Activated CD8-positive, alpha-beta T cell treated with anti-CD3 and anti-CD28 coated beads, Interleukin-2, amount 10 ng/mL, durations not matched to agents 7 days and 5 days (primary cell): ENCODE measurements at regions not wholly inside any gene's neighbourhood (a gene's known extent, or its start where the extent isn't known, plus 50 kb on each side); places are given as distances from the start of the nearest gene placed in this dataset.

Experiments
- ATAC-seq: fragments of 150-1000 bp; cut with Tn5 transposase; one replicate; pipeline ENCODE4 v1.10.0; 2021; ENCODE audit warnings: moderate library complexity
- CTCF ChIA-PET: fragments of 350-600 bp; sonication (Branson Sonifier 250); formaldehyde crosslinking; loops from one replicate; lab custom pipeline; 2021; ENCODE audit warnings: antibody characterized with exemption; lab: Charles Lee
- POLR2A ChIA-PET: fragments of 350-600 bp; sonication (Branson Sonifier 250); formaldehyde crosslinking; loops from one replicate; lab custom pipeline; 2021; ENCODE audit warnings: antibody characterized with exemption; lab: Charles Lee
- DNase-seq: peaks from one replicate; pipeline ENCODE4 v3.0.0-alpha.2; 2020
- H3K27ac Mint-ChIP-seq: one replicate; pipeline ENCODE4 v1.8.0; 2021; ENCODE audit warnings: mild to moderate bottlenecking, mixed read lengths
- H3K27me3 Mint-ChIP-seq: one replicate; pipeline ENCODE4 v1.8.0; 2021; ENCODE audit warnings: low read depth, mixed read lengths
- H3K36me3 Mint-ChIP-seq: one replicate; pipeline ENCODE4 v1.8.0; 2021; ENCODE audit warnings: low read depth, mixed read lengths
- H3K4me1 Mint-ChIP-seq: one replicate; pipeline ENCODE4 v1.8.0; 2021; ENCODE audit warnings: low read depth, mixed read lengths
- H3K4me3 Mint-ChIP-seq: one replicate; pipeline ENCODE4 v1.8.0; 2021; ENCODE audit warnings: mild to moderate bottlenecking, mixed read lengths
- H3K9me3 Mint-ChIP-seq: one replicate; pipeline ENCODE4 v1.8.0; 2022; ENCODE audit warnings: mixed read lengths; ENCODE audit not compliant: insufficient read depth

GRCh38 chr20:2203436-2203835, 92.4 kb upstream of the TGM3 start:
- DNase-seq = no peak
- Mint-ChIP-seq H3K4me1 (no peaks in the 10 kb centered on the region), H3K27me3 (peaks cover 27% of the 10 kb centered on the region), H3K9me3 (no peaks in the 10 kb centered on the region), H3K4me3 (no peak overlapping the region), H3K27ac (no peak overlapping the region), H3K36me3 (no peaks in the 10 kb centered on the region)
- ChIA-PET POLR2A (no interaction called here), CTCF (no interaction called here)
- no peak for ATAC-seq

- ChIA-PET CTCF (no interaction called here), POLR2A (no interaction called here)
- Mint-ChIP-seq H3K4me3 (no peak overlapping the region), H3K27me3 (peaks cover 32% of the 10 kb centered on the region), H3K4me1 (no peaks in the 10 kb centered on the region), H3K27ac (no peak overlapping the region), H3K36me3 (no peaks in the 10 kb centered on the region), H3K9me3 (no peaks in the 10 kb centered on the region)
- DNase-seq (no peak), ATAC-seq (no peak)
Measured at GRCh38 chr20:2204021-2204420, 91.8 kb upstream of the TGM3 start.

GRCh38 chr20:2206957-2207769, 88.6 kb upstream of the TGM3 start:
- Mint-ChIP-seq H3K9me3 (no peaks in the 10 kb centered on the region), H3K4me3 (peak overlapping the region; percentile 66), H3K27me3 (peaks cover 32% of the 10 kb centered on the region), H3K36me3 (no peaks in the 10 kb centered on the region), H3K4me1 (no peaks in the 10 kb centered on the region), H3K27ac (no peak overlapping the region)
- DNase-seq (peak; percentile 62), ATAC-seq (peak; percentile 87)
- ChIA-PET CTCF (interaction anchor here (0.6 to 3.8 kb wide), 27 partner anchors 9 to 264 kb away, joined by 3 to 33 read pairs (median 3); partner anchors contain the start of gene SNRPB), POLR2A (no interaction called here)

- H3K4me1 Mint-ChIP-seq = no peaks in the 10 kb centered on the region
- H3K4me3 Mint-ChIP-seq = peak overlapping the region; percentile 66
- H3K27me3 Mint-ChIP-seq = peaks cover 33% of the 10 kb centered on the region
- CTCF ChIA-PET = interaction anchor here (0.6 to 3.8 kb wide), 27 partner anchors 9 to 263 kb away, joined by 3 to 33 read pairs (median 3); partner anchors contain the start of gene SNRPB
- no peaks in the 10 kb centered on the region for H3K36me3 Mint-ChIP-seq
- no peaks in the 10 kb centered on the region for H3K9me3 Mint-ChIP-seq
- POLR2A ChIA-PET = no interaction called here
- ATAC-seq (no peak), DNase-seq (no peak)
- no peak overlapping the region for H3K27ac Mint-ChIP-seq
Measured at GRCh38 chr20:2207770-2208097, 88.1 kb upstream of the TGM3 start.

- ATAC-seq (no peak), DNase-seq (no peak)
- POLR2A ChIA-PET = no interaction called here
- CTCF ChIA-PET = interaction anchor here (1.1 to 3.8 kb wide), 4 partner anchors 12 to 243 kb away, joined by 3 to 33 read pairs (median 4); no protein-coding TSS in a partner anchor
- H3K4me1 Mint-ChIP-seq = no peaks in the 10 kb centered on the region
- no peaks in the 10 kb centered on the region for H3K36me3 Mint-ChIP-seq
- no peak overlapping the region for H3K4me3 Mint-ChIP-seq
- H3K27me3 Mint-ChIP-seq = peaks cover 30% of the 10 kb centered on the region
- no peaks in the 10 kb centered on the region for H3K9me3 Mint-ChIP-seq
- H3K27ac Mint-ChIP-seq = no peak overlapping the region
Measured at GRCh38 chr20:2208897-2209296, 86.9 kb upstream of the TGM3 start.

- Mint-ChIP-seq H3K9me3 (no peaks in the 10 kb centered on the region), H3K27ac (no peak overlapping the region), H3K4me1 (no peaks in the 10 kb centered on the region), H3K4me3 (no peak overlapping the region), H3K36me3 (no peaks in the 10 kb centered on the region), H3K27me3 (peaks cover 25% of the 10 kb centered on the region)
- ATAC-seq = no peak
- CTCF ChIA-PET = no interaction called here
- no peak for DNase-seq
- POLR2A ChIA-PET = no interaction called here
Measured at GRCh38 chr20:2210646-2211552, 84.9 kb upstream of the TGM3 start.

- peaks cover 16% of the 10 kb centered on the region for H3K27me3 Mint-ChIP-seq
- no peak overlapping the region for H3K27ac Mint-ChIP-seq
Measured at GRCh38 chr20:2212456-2213015, 83.3 kb upstream of the TGM3 start.

GRCh38 chr20:2213401-2213800, 82.4 kb upstream of the TGM3 start:
- no peaks in the 10 kb centered on the region for H3K9me3 Mint-ChIP-seq
- H3K36me3 Mint-ChIP-seq = no peaks in the 10 kb centered on the region
- H3K4me3 Mint-ChIP-seq = no peak overlapping the region
- CTCF ChIA-PET = interaction anchor here (0.6 kb wide), 1 partner anchor 1551 kb away, joined by 3 read pairs; no protein-coding TSS in a partner anchor
- H3K27ac Mint-ChIP-seq = no peak overlapping the region
- POLR2A ChIA-PET = no interaction called here
- H3K27me3 Mint-ChIP-seq = peaks cover 16% of the 10 kb centered on the region
- no peak for ATAC-seq
- no peaks in the 10 kb centered on the region for H3K4me1 Mint-ChIP-seq
- no peak for DNase-seq

More at GRCh38 chr20:2212456-2213015, 83.3 kb upstream of the TGM3 start:
- H3K4me1 Mint-ChIP-seq = no peaks in the 10 kb centered on the region
- H3K36me3 Mint-ChIP-seq = no peaks in the 10 kb centered on the region
- CTCF ChIA-PET = interaction anchor here (0.9 kb wide), 1 partner anchor 500 kb away, joined by 3 read pairs; no protein-coding TSS in a partner anchor
- DNase-seq (no peak), ATAC-seq (no peak)
- H3K4me3 Mint-ChIP-seq = no peak overlapping the region
- POLR2A ChIA-PET = no interaction called here
- H3K9me3 Mint-ChIP-seq = no peaks in the 10 kb centered on the region

GRCh38 chr20:2217857-2218539, 77.8 kb upstream of the TGM3 start:
- DNase-seq = no peak
- no peak overlapping the region for H3K27ac Mint-ChIP-seq
- CTCF ChIA-PET = interaction anchor here (0.7 to 2.8 kb wide), 2 partner anchors 10 to 212 kb away, joined by 3 to 7 read pairs; no protein-coding TSS in a partner anchor
- no peaks in the 10 kb centered on the region for H3K4me1 Mint-ChIP-seq
- peaks cover 4% of the 10 kb centered on the region for H3K9me3 Mint-ChIP-seq
- POLR2A ChIA-PET = no interaction called here
- H3K27me3 Mint-ChIP-seq = peaks cover 4% of the 10 kb centered on the region
- H3K4me3 Mint-ChIP-seq = no peak overlapping the region
- no peaks in the 10 kb centered on the region for H3K36me3 Mint-ChIP-seq
- no peak for ATAC-seq

GRCh38 chr20:2219481-2220006, 76.3 kb upstream of the TGM3 start:
- no peaks in the 10 kb centered on the region for H3K27me3 Mint-ChIP-seq
- CTCF ChIA-PET = interaction anchor here (2.8 kb wide), 1 partner anchor 12 kb away, joined by 7 read pairs; no protein-coding TSS in a partner anchor

GRCh38 chr20:2220298-2220697, 75.5 kb upstream of the TGM3 start:
- Mint-ChIP-seq H3K27me3 (no peaks in the 10 kb centered on the region), H3K27ac (no peak overlapping the region), H3K9me3 (peaks cover 4% of the 10 kb centered on the region), H3K36me3 (no peaks in the 10 kb centered on the region), H3K4me3 (no peak overlapping the region), H3K4me1 (no peaks in the 10 kb centered on the region)
- CTCF ChIA-PET = no interaction called here
- DNase-seq = no peak
- no peak for ATAC-seq
- POLR2A ChIA-PET = no interaction called here

More at GRCh38 chr20:2219481-2220006, 76.3 kb upstream of the TGM3 start:
- Mint-ChIP-seq H3K4me1 (no peaks in the 10 kb centered on the region), H3K36me3 (no peaks in the 10 kb centered on the region), H3K9me3 (peaks cover 4% of the 10 kb centered on the region), H3K27ac (no peak overlapping the region), H3K4me3 (no peak overlapping the region)
- POLR2A ChIA-PET = no interaction called here
- ATAC-seq (no peak), DNase-seq (no peak)
